Breast epithelium (tissue), 3 donors: ENCODE measurements at regions not wholly inside any gene's neighbourhood (a gene's known extent, or its start where the extent isn't known, plus 50 kb on each side); places are given as distances from the start of the nearest gene placed in this dataset.

Experiments used
- CTCF ChIP-seq, 3 donors: fragments of 450-650 bp; IDR thresholded peaks; one replicate each; pipeline ENCODE4 v1.5.1; 2016 to 2017; ENCODE audit warnings: antibody characterized with exemption in 3 of 3, mild to moderate bottlenecking in 3 of 3, moderate library complexity in 3 of 3
- POLR2A ChIP-seq: fragments of 450-650 bp; IDR thresholded peaks from one replicate; pipeline ENCODE4 v1.6.1; 2016; ENCODE audit warnings: antibody characterized with exemption, mild to moderate bottlenecking, moderate library complexity
- POLR2AphosphoS5 ChIP-seq, 3 donors: sonication (generic); formaldehyde crosslinking; IDR thresholded peaks; one replicate each; pipeline ENCODE4 v1.6.1; 2017; ENCODE audit warnings: antibody characterized with exemption in 3 of 3

- TF ChIP-seq CTCF (IDR thresholded peaks at IDR 0.05) (no peak), POLR2AphosphoS5 (IDR thresholded peaks at IDR 0.05) (no peak), POLR2A (no peak)
Observed at GRCh38 chr22:48715511-48715910, 1112.2 kb downstream of the BRD1 start.
